SK-N-SH (cell line): ENCODE measurements at regions not wholly inside any gene's neighbourhood (a gene's known extent, or its start where the extent isn't known, plus 50 kb on each side); places are given as distances from the start of the nearest gene placed in this dataset.

Experiments used
- CHD2 ChIP-seq: fragments of 150-350 bp; IDR thresholded peaks from 2 replicates; pipeline ENCODE4 v1.6.1; 2018; ENCODE audit warnings: low read length; ENCODE audit not compliant: partially characterized antibody
- ELF1 ChIP-seq: IDR thresholded peaks from 2 replicates; pipeline ENCODE4 v1.4.0; 2012
- FOXM1 ChIP-seq: IDR thresholded peaks from 2 replicates; pipeline ENCODE4 v1.4.0; 2012; ENCODE audit warnings: low read depth, mild to moderate bottlenecking
- GABPA ChIP-seq: IDR thresholded peaks from 2 replicates; pipeline ENCODE4 v1.4.0; 2012; ENCODE audit warnings: low read depth, mild to moderate bottlenecking
- POLR2AphosphoS5 ChIP-seq: IDR thresholded peaks from 2 replicates; pipeline ENCODE4 v1.6.1; 2012; ENCODE audit warnings: low read depth, low read length
- RAD21 ChIP-seq: IDR thresholded peaks from 2 replicates; pipeline ENCODE4 v1.6.1; 2012; ENCODE audit warnings: mild to moderate bottlenecking, low read length
- SIN3A ChIP-seq: IDR thresholded peaks from 2 replicates; pipeline ENCODE4 v1.6.1; 2012; ENCODE audit warnings: low read depth, mild to moderate bottlenecking, low read length, moderate library complexity, borderline replicate concordance
- SMC3 ChIP-seq: IDR thresholded peaks from 2 replicates; pipeline ENCODE4 v1.6.1; 2012; ENCODE audit warnings: low read depth, low read length, improper control_type of control experiment
- TF ChIP-seq, protein P1 (sequence below): fragments of 200-600 bp; sonication (generic); IDR thresholded peaks from 2 replicates; pipeline ENCODE4 v1.6.1; 2017; ENCODE audit warnings: antibody characterized with exemption, mild to moderate bottlenecking, moderate library complexity
- TF ChIP-seq, protein P2 (sequence below): IDR thresholded peaks from 2 replicates; pipeline ENCODE4 v1.4.0; 2012; ENCODE audit warnings: low read depth

DNA sequence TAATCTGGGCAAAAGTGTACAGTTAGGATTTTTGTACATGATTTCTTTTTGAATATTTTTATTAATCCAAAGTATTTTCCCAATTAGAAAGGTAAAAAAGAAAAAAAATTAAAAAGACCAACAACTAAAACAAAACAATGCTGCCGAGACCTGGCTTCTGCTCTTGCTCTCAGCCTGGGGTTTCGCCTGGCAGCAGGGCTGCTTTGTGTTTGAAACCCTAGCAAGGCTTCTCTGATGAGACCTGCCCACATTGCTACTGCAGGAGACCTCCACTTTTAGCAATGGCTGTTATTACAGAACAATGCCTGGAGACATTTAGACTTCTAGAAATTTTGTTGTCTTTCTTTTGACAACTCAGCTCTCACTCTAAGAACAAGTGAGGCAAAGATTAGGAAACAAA is 1153.0 kb upstream of the TMEM132C start:
- TF ChIP-seq ELF1 (no peak), GABPA (no peak), SIN3A (no peak), POLR2AphosphoS5 (no peak), FOXM1 (no peak), CHD2 (no peak), SMC3 (no peak), RAD21 (no peak)
- TF ChIP-seq, protein P1, sequence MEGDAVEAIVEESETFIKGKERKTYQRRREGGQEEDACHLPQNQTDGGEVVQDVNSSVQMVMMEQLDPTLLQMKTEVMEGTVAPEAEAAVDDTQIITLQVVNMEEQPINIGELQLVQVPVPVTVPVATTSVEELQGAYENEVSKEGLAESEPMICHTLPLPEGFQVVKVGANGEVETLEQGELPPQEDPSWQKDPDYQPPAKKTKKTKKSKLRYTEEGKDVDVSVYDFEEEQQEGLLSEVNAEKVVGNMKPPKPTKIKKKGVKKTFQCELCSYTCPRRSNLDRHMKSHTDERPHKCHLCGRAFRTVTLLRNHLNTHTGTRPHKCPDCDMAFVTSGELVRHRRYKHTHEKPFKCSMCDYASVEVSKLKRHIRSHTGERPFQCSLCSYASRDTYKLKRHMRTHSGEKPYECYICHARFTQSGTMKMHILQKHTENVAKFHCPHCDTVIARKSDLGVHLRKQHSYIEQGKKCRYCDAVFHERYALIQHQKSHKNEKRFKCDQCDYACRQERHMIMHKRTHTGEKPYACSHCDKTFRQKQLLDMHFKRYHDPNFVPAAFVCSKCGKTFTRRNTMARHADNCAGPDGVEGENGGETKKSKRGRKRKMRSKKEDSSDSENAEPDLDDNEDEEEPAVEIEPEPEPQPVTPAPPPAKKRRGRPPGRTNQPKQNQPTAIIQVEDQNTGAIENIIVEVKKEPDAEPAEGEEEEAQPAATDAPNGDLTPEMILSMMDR, result no peak
- TF ChIP-seq, protein P2, sequence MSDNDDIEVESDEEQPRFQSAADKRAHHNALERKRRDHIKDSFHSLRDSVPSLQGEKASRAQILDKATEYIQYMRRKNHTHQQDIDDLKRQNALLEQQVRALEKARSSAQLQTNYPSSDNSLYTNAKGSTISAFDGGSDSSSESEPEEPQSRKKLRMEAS, result no peak
